Activated naive CD4-positive, alpha-beta T cell treated with anti-CD3 and anti-CD28 coated beads, Interleukin-2, amount 10 ng/mL, durations not matched to agents 7 days and 5 days (primary cell): ENCODE measurements at regions not wholly inside any gene's neighbourhood (a gene's known extent, or its start where the extent isn't known, plus 50 kb on each side); places are given as distances from the start of the nearest gene placed in this dataset.

Source experiments
- CTCF ChIA-PET: fragments of 350-600 bp; sonication (Branson Sonifier 250); formaldehyde crosslinking; loops from one replicate; lab custom pipeline; 2021; ENCODE audit warnings: antibody characterized with exemption; lab: Charles Lee
- DNase-seq: peaks from one replicate; pipeline ENCODE4 v3.0.0-alpha.2; 2020
- H3K27ac Mint-ChIP-seq: one replicate; pipeline ENCODE4 v1.8.0; 2021; ENCODE audit warnings: mild to moderate bottlenecking, moderate library complexity, mixed read lengths
- H3K27me3 Mint-ChIP-seq: one replicate; pipeline ENCODE4 v1.8.0; 2021; ENCODE audit warnings: mild to moderate bottlenecking, mixed read lengths
- H3K36me3 Mint-ChIP-seq: one replicate; pipeline ENCODE4 v1.8.0; 2021; ENCODE audit warnings: mixed read lengths
- H3K4me1 Mint-ChIP-seq: one replicate; pipeline ENCODE4 v1.8.0; 2021; ENCODE audit warnings: mixed read lengths
- H3K4me3 Mint-ChIP-seq: one replicate; pipeline ENCODE4 v1.8.0; 2021; ENCODE audit warnings: mild to moderate bottlenecking, moderate library complexity, mixed read lengths
- H3K9me3 Mint-ChIP-seq: one replicate; pipeline ENCODE4 v1.8.0; 2021; ENCODE audit warnings: mixed read lengths

DNA sequence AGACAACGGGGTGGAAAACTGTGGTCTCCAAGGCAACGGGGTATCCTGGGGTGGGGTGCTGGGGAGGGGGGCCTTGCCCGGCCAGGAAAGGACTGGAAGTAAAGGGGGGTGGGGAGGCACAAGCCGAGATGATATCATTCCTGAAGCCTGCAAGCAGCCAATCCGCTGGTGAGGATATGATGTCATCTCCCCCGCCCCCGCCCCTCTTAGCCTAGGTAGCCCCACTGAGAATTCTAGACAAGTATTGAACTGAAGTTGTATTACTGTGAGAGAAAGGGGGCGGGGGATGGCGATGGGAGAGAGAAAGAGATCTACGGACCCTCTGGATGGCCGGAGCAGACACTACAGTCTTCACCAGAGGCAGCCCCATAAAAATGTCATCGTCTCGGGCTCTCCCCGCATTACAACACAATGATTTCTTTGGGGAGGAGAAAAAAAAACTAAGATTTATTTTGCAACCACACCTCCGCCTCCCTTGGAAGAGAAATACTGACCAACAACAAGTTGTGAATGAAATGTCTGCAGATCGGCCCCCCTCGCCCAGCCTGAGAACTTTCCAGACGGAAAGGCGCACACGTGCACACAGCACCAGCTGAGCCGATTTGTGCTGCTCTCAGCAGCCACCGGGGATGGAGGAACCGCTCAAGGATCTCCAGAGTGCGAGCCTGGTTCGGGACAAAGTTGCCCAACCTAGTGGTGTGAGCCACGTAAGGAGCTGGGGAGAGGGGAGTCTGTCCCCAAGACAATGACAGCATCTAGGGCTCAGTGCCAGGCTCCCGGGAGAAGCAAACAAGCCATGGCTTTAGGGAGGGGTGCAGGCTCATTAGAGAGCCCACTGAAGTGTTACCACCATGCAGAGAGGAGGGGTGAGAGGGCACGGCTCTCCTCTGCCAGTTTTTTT, 222.1 kb downstream of the SOX9 start:
- H3K4me3 Mint-ChIP-seq = no peak overlapping the region
- H3K27me3 Mint-ChIP-seq = peaks cover 6% of the 10 kb centered on the region
- H3K9me3 Mint-ChIP-seq = peaks cover 6% of the 10 kb centered on the region
- no peak for DNase-seq
- H3K36me3 Mint-ChIP-seq = no peaks in the 10 kb centered on the region
- CTCF ChIA-PET = no interaction called here
- H3K27ac Mint-ChIP-seq = no peak overlapping the region
- no peaks in the 10 kb centered on the region for H3K4me1 Mint-ChIP-seq

DNA sequence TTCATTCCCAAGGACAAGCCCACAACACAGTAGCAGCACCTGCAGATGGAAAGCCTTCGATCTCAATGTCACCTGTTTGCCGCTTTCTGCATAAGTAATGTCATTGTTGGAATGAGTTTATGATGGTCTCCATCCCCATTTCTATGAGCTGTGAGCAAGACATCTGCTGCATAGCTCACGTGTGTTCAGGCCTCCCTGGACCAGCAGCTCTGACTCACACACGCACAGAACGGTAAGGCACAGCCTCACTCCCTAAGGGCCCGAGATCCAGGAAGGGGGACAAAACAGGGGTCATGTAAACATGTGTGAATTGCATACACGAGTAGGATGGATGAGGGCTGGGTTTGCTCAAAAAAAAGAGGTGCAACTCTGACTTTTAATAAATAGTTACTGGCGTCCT, 223.1 kb downstream of the SOX9 start:
- no peak for DNase-seq
- Mint-ChIP-seq H3K27ac (no peak overlapping the region), H3K4me1 (no peaks in the 10 kb centered on the region), H3K9me3 (peaks cover 6% of the 10 kb centered on the region), H3K4me3 (no peak overlapping the region), H3K27me3 (peaks cover 4% of the 10 kb centered on the region), H3K36me3 (no peaks in the 10 kb centered on the region)
- CTCF ChIA-PET = no interaction called here

DNA sequence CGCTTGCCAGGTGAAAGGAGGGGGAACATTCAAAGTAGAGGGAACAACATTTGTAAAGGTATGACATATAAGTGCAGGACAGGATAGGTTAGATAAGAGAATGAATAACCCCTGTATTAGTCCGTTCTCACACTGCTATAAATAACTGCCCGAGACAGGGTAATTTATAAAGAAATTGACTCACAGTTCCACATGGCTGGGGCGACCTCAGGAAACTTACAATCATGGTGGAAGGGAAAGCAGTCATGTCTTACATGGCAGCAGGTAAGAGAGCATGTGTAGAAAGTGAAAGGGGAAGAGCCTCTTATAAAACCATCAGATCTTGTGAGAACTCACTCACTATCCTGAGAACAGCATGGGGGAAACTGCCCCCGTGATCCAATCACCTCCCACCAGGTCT, 223.8 kb downstream of the SOX9 start:
- H3K4me3 Mint-ChIP-seq = no peak overlapping the region
- no peak for DNase-seq
- H3K36me3 Mint-ChIP-seq = no peaks in the 10 kb centered on the region
- peaks cover 6% of the 10 kb centered on the region for H3K9me3 Mint-ChIP-seq
- H3K27me3 Mint-ChIP-seq = no peaks in the 10 kb centered on the region
- CTCF ChIA-PET = no interaction called here
- no peaks in the 10 kb centered on the region for H3K4me1 Mint-ChIP-seq
- no peak overlapping the region for H3K27ac Mint-ChIP-seq

DNA sequence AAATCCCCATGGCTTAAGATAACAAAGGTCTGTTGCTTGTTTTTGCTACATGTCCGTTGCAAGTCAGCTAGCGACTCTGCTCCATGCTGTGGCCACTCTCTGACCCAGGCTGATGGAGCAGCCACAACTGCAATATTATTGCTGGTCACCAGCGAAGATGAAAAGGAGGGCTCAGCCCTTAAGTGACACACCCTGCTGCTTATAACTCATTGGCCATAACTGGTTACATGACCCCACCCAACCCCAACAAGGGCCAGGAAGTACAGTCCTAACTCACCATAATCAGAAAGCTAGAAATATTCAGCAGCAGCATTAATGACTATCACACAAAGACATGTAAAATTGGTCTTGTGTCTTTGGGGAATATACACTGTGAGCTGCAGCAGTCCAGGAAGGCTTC, 224.3 kb downstream of the SOX9 start:
- H3K27ac Mint-ChIP-seq = no peak overlapping the region
- H3K9me3 Mint-ChIP-seq = peaks cover 6% of the 10 kb centered on the region
- CTCF ChIA-PET = no interaction called here

DNA sequence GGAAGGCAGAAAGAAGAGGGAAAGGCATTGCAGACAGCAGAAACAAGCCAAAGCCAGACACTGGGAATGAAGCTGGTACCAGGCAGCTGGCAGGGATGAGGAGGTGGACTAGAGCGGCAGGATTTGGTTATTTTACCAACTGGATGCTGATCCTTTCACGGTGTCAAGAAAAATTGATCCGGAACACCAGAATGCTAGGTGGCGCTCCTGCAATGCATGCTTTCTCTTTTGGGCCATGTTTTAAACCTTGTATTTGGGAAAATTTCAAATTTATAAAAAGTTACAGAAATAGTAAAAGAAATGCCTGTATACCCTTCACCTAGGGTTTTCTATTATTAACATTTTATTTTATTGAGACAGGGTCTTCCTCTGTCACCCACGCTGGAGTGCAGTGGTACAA, 224.7 kb downstream of the SOX9 start:
- no peak for DNase-seq
- H3K9me3 Mint-ChIP-seq = peaks cover 7% of the 10 kb centered on the region
- CTCF ChIA-PET = no interaction called here

More for the DNA sequence above, 224.3 kb downstream of the SOX9 start:
- Mint-ChIP-seq H3K27me3 (no peaks in the 10 kb centered on the region), H3K4me3 (no peak overlapping the region), H3K4me1 (no peaks in the 10 kb centered on the region), H3K36me3 (no peaks in the 10 kb centered on the region)
- DNase-seq = no peak

DNA sequence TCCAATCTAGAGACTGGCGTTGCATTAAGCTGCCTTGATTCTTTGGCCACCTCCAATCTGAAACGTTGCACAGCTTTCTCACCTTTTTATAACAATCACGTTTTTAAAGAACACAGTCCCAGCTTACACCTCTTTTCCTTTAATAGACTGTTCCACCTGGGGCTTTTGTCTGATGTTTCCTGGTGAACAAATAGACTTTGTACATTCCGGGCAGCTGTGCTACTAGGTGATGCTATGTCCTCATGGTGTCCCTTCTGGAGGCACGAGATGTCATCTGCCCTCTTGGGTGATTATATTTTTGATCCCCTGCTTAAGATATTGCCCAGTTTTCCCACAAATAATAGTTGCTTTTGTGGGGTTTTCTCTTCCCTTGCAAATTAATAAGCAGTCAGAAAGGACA, 225.5 kb downstream of the SOX9 start:
- Mint-ChIP-seq H3K4me1 (no peaks in the 10 kb centered on the region), H3K36me3 (no peaks in the 10 kb centered on the region), H3K9me3 (peaks cover 7% of the 10 kb centered on the region), H3K27me3 (no peaks in the 10 kb centered on the region), H3K27ac (no peak overlapping the region), H3K4me3 (no peak overlapping the region)
- CTCF ChIA-PET = no interaction called here
- no peak for DNase-seq

More for the DNA sequence above, 224.7 kb downstream of the SOX9 start:
- Mint-ChIP-seq H3K27ac (no peak overlapping the region), H3K4me3 (no peak overlapping the region), H3K36me3 (no peaks in the 10 kb centered on the region), H3K4me1 (no peaks in the 10 kb centered on the region), H3K27me3 (no peaks in the 10 kb centered on the region)

DNA sequence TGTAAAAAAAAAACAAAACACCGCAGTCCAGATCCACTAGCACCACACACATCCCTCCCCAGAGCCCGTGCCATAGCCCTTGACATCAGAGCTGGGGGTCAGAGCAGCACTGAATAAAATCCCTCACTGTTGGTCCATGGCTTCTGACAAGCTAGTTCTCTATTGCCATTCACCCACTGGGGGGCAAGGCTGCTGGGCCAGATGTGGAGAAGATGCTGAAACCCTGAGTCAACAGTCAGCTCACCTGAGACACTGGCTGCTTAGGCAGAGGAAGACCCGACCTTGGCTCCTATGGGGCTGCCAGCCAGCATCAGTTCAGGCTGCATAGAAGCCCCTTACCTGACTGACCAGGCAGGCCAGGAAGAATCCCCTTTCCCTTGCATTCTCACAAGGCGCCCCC, 228.2 kb downstream of the SOX9 start:
- H3K4me1 Mint-ChIP-seq = no peaks in the 10 kb centered on the region
- CTCF ChIA-PET = no interaction called here
- no peak for DNase-seq
- H3K4me3 Mint-ChIP-seq = no peak overlapping the region
- peaks cover 19% of the 10 kb centered on the region for H3K9me3 Mint-ChIP-seq
- no peak overlapping the region for H3K27ac Mint-ChIP-seq
- H3K27me3 Mint-ChIP-seq = peaks cover 3% of the 10 kb centered on the region
- no peaks in the 10 kb centered on the region for H3K36me3 Mint-ChIP-seq

DNA sequence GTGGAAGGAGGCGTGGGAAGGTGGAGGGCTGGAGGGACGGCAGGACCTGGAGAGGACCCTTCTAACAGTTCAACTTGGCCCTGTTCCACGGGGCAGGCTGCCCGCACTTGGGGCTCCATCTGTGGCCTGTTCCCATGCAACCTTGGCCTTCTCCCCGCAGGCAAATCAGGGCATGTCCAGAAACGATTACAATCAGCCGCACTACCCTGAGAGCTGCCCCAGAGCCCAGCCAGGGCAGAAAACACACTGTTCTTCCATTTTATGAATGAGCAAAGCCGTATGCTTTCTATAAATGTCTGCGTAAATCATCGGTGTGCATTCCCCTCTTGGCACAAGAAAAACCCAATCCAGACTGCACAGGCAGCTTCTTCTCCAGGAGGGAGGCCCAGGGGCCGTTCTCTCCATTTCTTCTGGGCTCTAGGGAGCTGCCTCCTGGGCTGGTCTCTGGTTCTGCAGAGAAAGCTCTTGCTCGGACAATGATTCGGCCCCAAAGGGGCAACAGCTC, 228.7 kb downstream of the SOX9 start:
- Mint-ChIP-seq H3K4me1 (no peaks in the 10 kb centered on the region), H3K4me3 (no peak overlapping the region), H3K36me3 (no peaks in the 10 kb centered on the region), H3K9me3 (peaks cover 19% of the 10 kb centered on the region), H3K27me3 (peaks cover 3% of the 10 kb centered on the region), H3K27ac (no peak overlapping the region)
- DNase-seq = no peak
- CTCF ChIA-PET = no interaction called here

DNA sequence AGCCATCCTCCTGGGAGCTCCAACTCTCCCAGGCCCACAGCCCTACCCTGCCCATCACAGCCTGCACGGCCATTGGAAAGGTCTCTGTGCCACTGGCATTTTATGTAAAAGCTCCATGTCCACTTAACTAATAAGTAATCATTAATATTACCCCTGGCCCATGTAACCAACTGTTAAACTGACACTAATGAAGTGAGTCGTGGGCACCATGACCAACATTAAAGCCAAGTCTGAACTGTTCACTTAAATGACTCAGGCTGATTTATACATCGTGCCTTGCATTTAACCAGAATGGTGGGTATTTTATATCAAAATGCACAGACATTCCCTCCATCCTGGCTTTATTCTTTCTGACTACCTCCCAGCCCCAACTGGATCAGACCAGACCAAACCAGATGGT, 229.3 kb downstream of the SOX9 start:
- H3K4me3 Mint-ChIP-seq = no peak overlapping the region
- no peak for DNase-seq
- H3K9me3 Mint-ChIP-seq = peaks cover 17% of the 10 kb centered on the region
- H3K36me3 Mint-ChIP-seq = no peaks in the 10 kb centered on the region
- CTCF ChIA-PET = no interaction called here
- H3K4me1 Mint-ChIP-seq = no peaks in the 10 kb centered on the region
- peaks cover 3% of the 10 kb centered on the region for H3K27me3 Mint-ChIP-seq
- H3K27ac Mint-ChIP-seq = no peak overlapping the region

DNA sequence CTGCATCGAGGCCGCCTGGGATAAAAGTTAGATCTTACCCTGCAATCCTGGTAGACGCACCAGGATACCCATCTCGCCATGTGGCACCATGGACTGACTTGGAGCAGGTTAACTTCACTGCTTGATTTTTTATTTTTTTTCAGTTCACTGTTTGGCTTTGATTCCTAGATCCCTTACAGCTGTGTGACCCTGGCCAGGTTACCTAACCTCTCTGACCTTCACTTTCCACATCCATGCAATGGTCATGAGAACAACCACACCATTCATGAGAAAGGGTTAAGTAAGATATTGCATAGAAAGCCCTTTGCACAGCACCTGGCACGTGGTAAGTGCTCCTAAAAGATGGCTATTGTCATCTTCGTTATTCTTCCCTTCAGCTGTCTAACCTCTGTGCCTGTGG, 230.5 kb downstream of the SOX9 start:
- peaks cover 19% of the 10 kb centered on the region for H3K9me3 Mint-ChIP-seq
- CTCF ChIA-PET = no interaction called here
- no peak for DNase-seq
- no peaks in the 10 kb centered on the region for H3K4me1 Mint-ChIP-seq
- H3K27ac Mint-ChIP-seq = no peak overlapping the region
- no peaks in the 10 kb centered on the region for H3K36me3 Mint-ChIP-seq
- no peak overlapping the region for H3K4me3 Mint-ChIP-seq
- peaks cover 3% of the 10 kb centered on the region for H3K27me3 Mint-ChIP-seq

DNA sequence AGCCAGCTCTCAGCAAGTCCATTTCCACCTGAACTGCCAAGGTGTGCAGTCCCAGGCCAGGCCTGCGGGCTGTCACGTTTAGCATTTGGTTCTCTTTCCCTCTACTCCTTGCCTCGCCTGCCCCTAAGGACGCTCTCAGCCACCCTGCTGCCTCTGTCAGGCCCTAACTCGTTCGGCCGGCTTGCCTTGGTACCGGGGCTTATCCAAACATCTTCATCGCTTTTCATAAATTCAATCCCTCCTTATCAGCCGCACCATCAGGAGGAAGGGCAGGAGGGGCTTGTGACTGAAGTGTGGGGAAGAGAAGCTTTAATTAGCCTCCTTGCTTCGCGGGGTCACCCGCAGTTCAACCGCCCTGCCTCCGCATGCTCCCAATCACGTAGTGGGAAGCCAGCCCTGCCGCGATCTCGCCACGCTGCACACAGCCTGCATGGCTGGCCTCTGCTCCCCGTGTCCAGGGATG, 231.1 kb downstream of the SOX9 start:
- no peaks in the 10 kb centered on the region for H3K4me1 Mint-ChIP-seq
- no peak for DNase-seq
- no peak overlapping the region for H3K4me3 Mint-ChIP-seq
- CTCF ChIA-PET = no interaction called here
- H3K27ac Mint-ChIP-seq = no peak overlapping the region
- peaks cover 3% of the 10 kb centered on the region for H3K27me3 Mint-ChIP-seq
- peaks cover 19% of the 10 kb centered on the region for H3K9me3 Mint-ChIP-seq
- H3K36me3 Mint-ChIP-seq = no peaks in the 10 kb centered on the region

DNA sequence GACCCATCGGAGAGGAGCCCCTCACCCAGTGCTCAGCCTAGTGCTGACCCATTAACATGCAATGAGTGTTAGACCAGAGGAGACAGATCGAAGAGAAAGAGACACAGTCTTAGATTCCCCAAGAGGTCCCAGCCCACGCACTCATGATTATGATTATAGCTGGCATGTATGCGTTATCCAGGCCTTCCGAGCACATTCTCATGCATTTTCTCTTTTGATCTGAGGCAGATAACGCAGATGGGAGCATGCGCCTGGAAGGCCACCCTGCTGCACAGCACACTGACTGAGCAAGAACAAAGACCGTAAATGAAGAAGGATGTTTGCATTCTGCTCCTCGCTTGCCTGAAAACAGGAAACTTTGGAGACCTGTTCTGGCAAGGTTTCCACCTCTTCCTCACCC, 232.7 kb downstream of the SOX9 start:
- Mint-ChIP-seq H3K27ac (no peak overlapping the region), H3K4me3 (no peak overlapping the region), H3K4me1 (no peaks in the 10 kb centered on the region), H3K27me3 (peaks cover 3% of the 10 kb centered on the region), H3K9me3 (peaks cover 22% of the 10 kb centered on the region), H3K36me3 (no peaks in the 10 kb centered on the region)
- CTCF ChIA-PET = no interaction called here
- DNase-seq = no peak

DNA sequence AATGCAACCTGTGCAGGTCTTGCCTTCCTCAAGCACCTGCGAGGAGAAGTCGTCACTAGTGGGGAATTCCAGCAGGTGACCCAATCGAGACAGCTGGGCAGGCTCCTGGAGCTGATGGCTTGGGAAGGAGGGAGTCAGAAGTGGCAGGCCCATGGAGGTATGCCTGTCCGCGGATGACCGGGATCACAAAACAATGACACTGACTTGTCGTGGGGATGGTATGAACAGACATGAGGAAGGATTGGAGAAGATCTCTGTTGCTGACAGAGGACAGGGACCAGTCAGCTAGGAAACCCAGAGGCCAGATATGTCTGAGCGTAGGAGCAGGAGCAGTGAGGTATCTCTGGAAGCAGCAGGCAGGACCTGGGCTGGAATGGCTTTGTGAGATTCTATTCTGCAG, 233.3 kb downstream of the SOX9 start:
- Mint-ChIP-seq H3K36me3 (no peaks in the 10 kb centered on the region), H3K27me3 (peaks cover 3% of the 10 kb centered on the region), H3K4me3 (no peak overlapping the region), H3K4me1 (no peaks in the 10 kb centered on the region), H3K9me3 (peaks cover 22% of the 10 kb centered on the region), H3K27ac (no peak overlapping the region)
- no peak for DNase-seq
- CTCF ChIA-PET = no interaction called here

DNA sequence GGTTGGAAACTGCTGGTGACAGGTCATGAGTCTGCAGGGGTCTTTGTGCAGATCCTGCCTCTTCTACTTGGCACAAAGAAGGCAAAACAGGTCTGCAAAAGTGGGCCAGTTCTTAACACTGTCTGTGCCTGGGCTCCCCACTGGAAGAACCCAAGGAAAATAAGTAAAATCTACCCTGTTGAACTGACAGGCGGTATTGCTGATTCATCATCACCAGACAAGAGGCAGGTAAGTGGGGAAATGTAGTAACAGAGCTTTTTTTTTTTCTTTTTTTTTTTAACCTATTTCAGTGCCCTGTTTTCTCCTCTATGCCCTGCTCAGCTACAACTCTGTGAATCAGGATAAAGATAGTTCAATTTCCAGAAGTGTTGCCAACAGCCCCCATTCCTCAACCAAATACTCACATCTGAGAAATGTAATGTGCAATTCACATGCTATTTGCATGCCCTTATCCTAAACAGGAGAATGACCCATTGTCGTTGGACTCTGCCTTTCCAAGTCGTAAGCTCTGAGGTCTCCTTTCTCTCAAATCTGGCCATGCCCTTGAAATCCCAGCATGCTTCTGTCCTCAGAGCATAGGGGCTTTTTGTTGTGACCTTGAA, 237.0 kb downstream of the SOX9 start:
- Mint-ChIP-seq H3K9me3 (peaks cover 23% of the 10 kb centered on the region), H3K36me3 (no peaks in the 10 kb centered on the region), H3K4me1 (no peaks in the 10 kb centered on the region), H3K4me3 (no peak overlapping the region), H3K27me3 (peaks cover 5% of the 10 kb centered on the region), H3K27ac (no peak overlapping the region)
- DNase-seq = no peak
- CTCF ChIA-PET = no interaction called here

DNA sequence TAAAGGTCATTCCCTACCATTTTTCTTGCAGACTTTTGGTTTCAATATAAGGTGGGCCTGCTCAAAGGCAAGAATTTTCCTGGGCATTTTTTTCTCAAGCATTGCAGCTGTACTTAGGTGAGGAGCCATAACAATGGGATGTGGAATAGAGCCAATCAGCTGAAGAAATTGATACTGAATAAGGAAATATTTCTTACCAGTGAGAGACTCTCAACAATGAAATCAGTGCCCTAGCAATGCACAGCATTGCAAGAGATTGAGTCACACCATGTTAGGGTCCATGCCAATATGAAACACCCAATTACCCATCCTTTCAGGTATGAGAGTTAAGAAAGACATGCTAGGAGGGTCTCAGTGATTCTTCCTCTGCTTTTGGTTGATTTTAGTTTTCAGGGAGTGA, 237.6 kb downstream of the SOX9 start:
- Mint-ChIP-seq H3K36me3 (no peaks in the 10 kb centered on the region), H3K4me3 (no peak overlapping the region), H3K27me3 (peaks cover 5% of the 10 kb centered on the region), H3K9me3 (peaks cover 18% of the 10 kb centered on the region), H3K27ac (no peak overlapping the region), H3K4me1 (no peaks in the 10 kb centered on the region)
- CTCF ChIA-PET = no interaction called here
- DNase-seq = no peak
